Left ventricle myocardium inferior (tissue), 1 donor: ENCODE measurements at regions not wholly inside any gene's neighbourhood (a gene's known extent, or its start where the extent isn't known, plus 50 kb on each side); places are given as distances from the start of the nearest gene placed in this dataset.
"Not testable (repeated sequence)": the region's sequence is repeated elsewhere in the genome, so short reads cannot be mapped to it uniquely, and the experiment has no call there.

Source experiments
- DNase-seq: peaks from one replicate; pipeline ENCODE4 v3.0.0-alpha.2; 2020
- H3K27ac ChIP-seq: fragments of 200-600 bp; replicated peaks from 2 replicates; pipeline ENCODE4 v1.8.0; 2021
- H3K27me3 ChIP-seq: fragments of 200-600 bp; 2 replicates; pipeline ENCODE4 v1.8.0; 2021; ENCODE audit warnings: low read depth
- H3K36me3 ChIP-seq: fragments of 200-600 bp; 2 replicates; pipeline ENCODE4 v1.8.0; 2021
- H3K4me1 ChIP-seq: fragments of 200-600 bp; 2 replicates; pipeline ENCODE4 v1.8.0; 2021
- H3K4me3 ChIP-seq: fragments of 200-600 bp; 2 replicates; pipeline ENCODE4 v1.8.0; 2021; ENCODE audit warnings: mild to moderate bottlenecking, moderate library complexity
- H3K9me3 ChIP-seq: fragments of 200-600 bp; replicated peaks from 2 replicates; pipeline ENCODE4 v1.8.0; 2021
- CTCF ChIP-seq: fragments of 200-600 bp; IDR thresholded peaks from 2 replicates; pipeline ENCODE4 v1.8.0; 2021; ENCODE audit warnings: antibody characterized with exemption, mild to moderate bottlenecking, borderline replicate concordance
- intact Hi-C: fragments of 100-400 bp; cut with micrococcal nuclease; formaldehyde crosslinking; loops from one replicate; pipeline ENCODE4 v1.11.0; 2022
- donor health status: DM: no; HTN: yes; CAD: no; lungs with severe emphysema.

GRCh38 chr7:24432677-24433076 lies 140.6 kb upstream of the PALS2 start:
- intact Hi-C loops: no loop called here
- no peaks in the 10 kb centered on the region for H3K36me3 ChIP-seq
- no peak for DNase-seq
- no peaks in the 10 kb centered on the region for H3K27me3 ChIP-seq
- no peak overlapping the region for H3K4me3 ChIP-seq
- peaks cover 7% of the 10 kb centered on the region for H3K9me3 ChIP-seq
- no peak for TF ChIP-seq CTCF
- H3K4me1 ChIP-seq: no peaks in the 10 kb centered on the region
- no peak overlapping the region for H3K27ac ChIP-seq

GRCh38 chr7:24434972-24435371 lies 138.3 kb upstream of the PALS2 start:
- Histone ChIP-seq H3K4me1 (no peaks in the 10 kb centered on the region), H3K27ac (no peak overlapping the region), H3K27me3 (no peaks in the 10 kb centered on the region), H3K4me3 (no peak overlapping the region), H3K36me3 (no peaks in the 10 kb centered on the region), H3K9me3 (peaks cover 7% of the 10 kb centered on the region)
- DNase-seq: no peak
- intact Hi-C loops: no loop called here
- no peak for TF ChIP-seq CTCF

GRCh38 chr7:24436131-24436920 lies 136.9 kb upstream of the PALS2 start:
- no peak overlapping the region for H3K27ac ChIP-seq
- intact Hi-C loops: no loop called here

GRCh38 chr7:24438232-24438631 lies 135.0 kb upstream of the PALS2 start:
- Histone ChIP-seq H3K27me3 (no peaks in the 10 kb centered on the region), H3K4me1 (no peaks in the 10 kb centered on the region), H3K9me3 (peaks cover 7% of the 10 kb centered on the region), H3K36me3 (no peaks in the 10 kb centered on the region), H3K4me3 (no peak overlapping the region), H3K27ac (no peak overlapping the region)
- no peak for DNase-seq
- intact Hi-C loops: no loop called here
- TF ChIP-seq CTCF: no peak

More at GRCh38 chr7:24436131-24436920, 136.9 kb upstream of the PALS2 start:
- no peaks in the 10 kb centered on the region for H3K36me3 ChIP-seq
- no peaks in the 10 kb centered on the region for H3K27me3 ChIP-seq
- H3K4me3 ChIP-seq: no peak overlapping the region
- no peak for TF ChIP-seq CTCF
- peaks cover 7% of the 10 kb centered on the region for H3K9me3 ChIP-seq
- DNase-seq: no peak
- H3K4me1 ChIP-seq: no peaks in the 10 kb centered on the region

GRCh38 chr7:24439104-24439503 lies 134.1 kb upstream of the PALS2 start:
- intact Hi-C loops, H3K4me1 ChIP-seq, H3K4me3 ChIP-seq, H3K27ac ChIP-seq, DNase-seq, H3K36me3 ChIP-seq, H3K27me3 ChIP-seq: not testable (repeated sequence)
- H3K9me3 ChIP-seq: peaks cover 13% of the 10 kb centered on the region

- Histone ChIP-seq H3K9me3 (peaks cover 13% of the 10 kb centered on the region), H3K27me3 (no peaks in the 10 kb centered on the region), H3K4me3 (no peak overlapping the region), H3K4me1 (no peaks in the 10 kb centered on the region), H3K27ac (no peak overlapping the region), H3K36me3 (no peaks in the 10 kb centered on the region)
- TF ChIP-seq CTCF: no peak
- intact Hi-C loops: no loop called here
- no peak for DNase-seq
Observed at GRCh38 chr7:24440892-24441291, 132.4 kb upstream of the PALS2 start.
